Activated CD4-positive, CD25-positive, alpha-beta regulatory T cell (primary cell): ENCODE measurements at regions not wholly inside any gene's neighbourhood (a gene's known extent, or its start where the extent isn't known, plus 50 kb on each side); places are given as distances from the start of the nearest gene placed in this dataset.

Experiments used
- DNase-seq, 4 experiments: peaks; one replicate each; lab custom pipeline; 2025; lab: John Stamatoyannopoulos, UW

- no peak for DNase-seq
These were observed 89.1 kb downstream of the BBS10 start for GRCh38 chr12:76259106-76259505.

GRCh38 chr12:76256904-76257303 lies 91.3 kb downstream of the BBS10 start:
- no peak for DNase-seq

GRCh38 chr12:76256321-76256720 lies 91.9 kb downstream of the BBS10 start:
- no peak for DNase-seq

- DNase-seq, result no peak
These were observed 92.5 kb downstream of the BBS10 start for GRCh38 chr12:76255692-76256091.

GRCh38 chr12:76255281-76255680 lies 92.9 kb downstream of the BBS10 start:
- DNase-seq, result no peak

- DNase-seq, result no peak
These were observed 96.2 kb downstream of the BBS10 start for GRCh38 chr12:76252031-76252430.

- DNase-seq, result no peak
These were observed 98.0 kb downstream of the BBS10 start for GRCh38 chr12:76250256-76250655.

- DNase-seq, result no peak
These were observed 98.7 kb downstream of the BBS10 start for GRCh38 chr12:76249501-76249900.

- no peak for DNase-seq
These were observed 100.2 kb downstream of the BBS10 start for GRCh38 chr12:76247992-76248391.

- no peak for DNase-seq
These were observed 101.1 kb downstream of the BBS10 start for GRCh38 chr12:76247026-76247646.

GRCh38 chr12:76246611-76247010 lies 101.6 kb downstream of the BBS10 start:
- no peak for DNase-seq

GRCh38 chr12:76244300-76244699 lies 103.9 kb downstream of the BBS10 start:
- no peak for DNase-seq

GRCh38 chr12:76242813-76243550 lies 105.2 kb downstream of the BBS10 start:
- DNase-seq, result no peak

- DNase-seq, result no peak
These were observed 106.8 kb downstream of the BBS10 start for GRCh38 chr12:76241371-76241770.

GRCh38 chr12:76240281-76240680 lies 107.9 kb downstream of the BBS10 start:
- no peak for DNase-seq

GRCh38 chr12:76238688-76239087 lies 109.5 kb downstream of the BBS10 start:
- no peak for DNase-seq

GRCh38 chr12:76237086-76237701 lies 111.0 kb downstream of the BBS10 start:
- no peak for DNase-seq

GRCh38 chr12:76236640-76237039 lies 111.6 kb downstream of the BBS10 start:
- DNase-seq, result no peak

GRCh38 chr12:76234741-76235140 lies 113.5 kb downstream of the BBS10 start:
- DNase-seq, result no peak

- no peak for DNase-seq
These were observed 116.2 kb downstream of the BBS10 start for GRCh38 chr12:76232013-76232412.

- no peak for DNase-seq
These were observed 121.3 kb downstream of the BBS10 start for GRCh38 chr12:76226956-76227355.

- DNase-seq, result no peak
These were observed 121.8 kb downstream of the BBS10 start for GRCh38 chr12:76226397-76226796.

GRCh38 chr12:76223869-76224268 lies 124.3 kb downstream of the BBS10 start:
- no peak for DNase-seq
